GM21786 (cell line): ENCODE measurements at regions not wholly inside any gene's neighbourhood (a gene's known extent, or its start where the extent isn't known, plus 50 kb on each side); places are given as distances from the start of the nearest gene placed in this dataset.

Experiments
- ATAC-seq: cut with Tn5 transposase; IDR thresholded peaks from one replicate; pipeline ENCODE4 v1.9.1; 2021; ENCODE audit not compliant: unreplicated experiment

DNA sequence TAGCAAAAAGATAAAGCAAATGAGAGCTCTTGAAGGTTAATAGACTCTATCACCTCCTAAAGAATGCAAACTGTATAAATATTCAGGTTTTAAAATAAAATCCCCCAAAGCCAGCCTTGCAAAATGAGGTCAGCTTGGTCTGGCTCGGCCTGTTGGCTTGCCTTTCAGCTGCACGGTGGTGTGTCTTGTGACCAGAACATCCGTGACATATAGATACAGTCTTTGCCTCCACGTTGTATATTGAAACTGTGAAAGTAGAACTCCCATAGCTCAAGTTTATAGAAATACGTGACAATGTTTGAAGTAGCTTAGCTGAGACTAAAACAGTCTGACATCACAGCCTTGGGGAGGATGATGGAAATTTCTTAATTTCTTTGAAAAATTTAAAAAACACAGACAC, 236.6 kb upstream of the MYOCD start:
- ATAC-seq = no peak

DNA sequence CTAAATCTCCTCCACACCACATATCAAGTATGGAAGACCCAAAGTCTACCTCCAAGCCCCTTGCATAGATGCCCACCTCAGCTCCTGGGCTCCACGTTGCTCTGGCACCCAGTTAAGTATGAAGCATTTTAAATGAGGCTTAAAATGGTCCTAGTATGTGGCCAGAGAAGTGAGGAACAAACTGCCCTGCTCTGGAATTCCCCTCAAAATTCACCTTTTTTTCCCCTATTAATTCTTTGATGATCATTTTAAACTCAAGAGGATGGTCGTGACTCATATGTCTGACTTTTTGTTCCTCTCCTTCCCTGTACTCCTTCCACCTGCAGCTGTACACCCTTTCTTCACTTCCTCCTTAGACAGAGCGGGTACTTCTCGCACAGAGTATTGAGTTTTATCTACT, 234.5 kb upstream of the MYOCD start:
- ATAC-seq = peak; percentile 86

GRCh38 chr17:12438212-12438611, 227.5 kb upstream of the MYOCD start:
- ATAC-seq = no peak

- ATAC-seq = no peak
Measured at GRCh38 chr17:12438813-12439586, 226.7 kb upstream of the MYOCD start.

DNA sequence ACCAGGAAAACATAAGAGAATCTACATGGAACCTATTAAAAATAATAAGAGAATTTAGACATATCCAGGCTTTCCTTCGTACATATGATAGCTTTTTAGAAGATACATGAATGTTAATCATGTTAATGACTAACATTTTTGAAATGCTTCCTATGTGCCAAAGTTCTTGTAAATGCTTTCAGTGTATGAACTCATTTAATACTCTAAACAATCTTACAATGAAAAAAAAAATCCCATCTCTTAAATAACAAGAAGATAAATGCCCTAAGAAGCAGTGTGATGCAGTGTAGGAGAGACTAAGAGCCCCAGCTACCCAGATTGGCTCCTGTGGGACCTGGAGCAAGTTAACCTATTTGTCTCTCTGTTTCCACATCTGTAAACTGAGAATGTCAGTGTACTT, 220.4 kb upstream of the MYOCD start:
- ATAC-seq = no peak

GRCh38 chr17:12457493-12457892, 208.2 kb upstream of the MYOCD start:
- no peak for ATAC-seq

DNA sequence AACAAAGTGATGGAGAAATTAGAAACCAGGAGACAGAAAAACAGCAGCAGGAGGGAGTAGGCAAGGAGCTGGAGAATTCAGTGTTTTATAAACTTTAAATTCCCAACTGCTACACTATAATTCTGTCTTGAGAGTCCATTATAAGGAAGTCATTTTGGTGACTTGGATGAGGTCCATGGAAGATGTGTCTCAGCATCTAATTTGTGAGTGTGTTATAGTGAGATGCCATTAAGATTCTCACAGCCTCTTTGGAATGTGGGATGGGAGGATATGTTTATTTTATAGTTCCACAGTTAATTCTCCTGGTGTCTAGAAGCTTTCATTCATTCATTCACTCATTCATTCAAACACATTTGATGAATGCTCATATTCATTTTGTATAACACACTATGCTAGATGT, 206.0 kb upstream of the MYOCD start:
- no peak for ATAC-seq

GRCh38 chr17:12463102-12463501, 202.6 kb upstream of the MYOCD start:
- no peak for ATAC-seq

DNA sequence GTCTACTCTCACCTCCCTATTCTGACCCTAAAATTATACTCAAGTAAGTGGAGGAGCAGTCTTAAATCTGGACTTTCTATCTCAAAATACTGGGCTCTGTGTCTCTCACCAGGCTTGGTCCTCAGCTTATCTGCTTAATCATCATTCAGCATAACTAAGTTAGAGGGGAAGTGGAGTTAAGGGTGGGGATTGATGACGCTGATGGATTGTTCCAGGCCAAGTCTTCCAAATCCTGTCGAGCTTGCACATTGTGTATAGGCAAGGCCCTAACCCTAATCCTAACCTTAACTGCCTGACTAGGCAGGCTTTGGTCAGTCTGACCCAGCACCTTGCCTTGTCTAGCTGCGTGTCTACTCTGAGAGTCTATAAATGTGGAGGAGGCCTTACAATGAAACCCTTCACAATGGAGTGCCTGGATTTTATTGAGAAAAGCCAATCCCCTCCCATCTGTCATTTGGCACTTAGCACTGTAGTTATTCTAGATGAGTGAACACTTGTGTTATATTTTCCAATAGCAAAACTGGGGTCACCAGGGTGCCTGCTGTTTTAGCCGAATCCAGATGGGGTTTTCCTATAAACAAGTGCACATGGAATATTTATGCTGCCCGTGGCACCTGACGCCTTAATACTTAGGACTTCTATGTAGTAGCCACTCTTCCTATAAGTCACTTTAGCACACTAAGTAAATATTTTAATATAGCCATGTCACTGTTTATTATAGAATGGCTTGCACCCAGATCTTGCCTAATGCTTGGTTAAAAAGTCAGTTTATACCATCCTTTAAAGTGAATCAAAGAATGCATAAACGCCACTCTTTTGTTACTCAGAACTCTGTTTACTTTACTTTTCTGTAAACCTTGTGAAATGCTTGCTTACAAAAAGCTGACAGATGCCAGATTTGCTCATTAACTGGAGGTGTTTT, 193.2 kb upstream of the MYOCD start:
- no peak for ATAC-seq

GRCh38 chr17:12478311-12478710, 187.4 kb upstream of the MYOCD start:
- no peak for ATAC-seq

DNA sequence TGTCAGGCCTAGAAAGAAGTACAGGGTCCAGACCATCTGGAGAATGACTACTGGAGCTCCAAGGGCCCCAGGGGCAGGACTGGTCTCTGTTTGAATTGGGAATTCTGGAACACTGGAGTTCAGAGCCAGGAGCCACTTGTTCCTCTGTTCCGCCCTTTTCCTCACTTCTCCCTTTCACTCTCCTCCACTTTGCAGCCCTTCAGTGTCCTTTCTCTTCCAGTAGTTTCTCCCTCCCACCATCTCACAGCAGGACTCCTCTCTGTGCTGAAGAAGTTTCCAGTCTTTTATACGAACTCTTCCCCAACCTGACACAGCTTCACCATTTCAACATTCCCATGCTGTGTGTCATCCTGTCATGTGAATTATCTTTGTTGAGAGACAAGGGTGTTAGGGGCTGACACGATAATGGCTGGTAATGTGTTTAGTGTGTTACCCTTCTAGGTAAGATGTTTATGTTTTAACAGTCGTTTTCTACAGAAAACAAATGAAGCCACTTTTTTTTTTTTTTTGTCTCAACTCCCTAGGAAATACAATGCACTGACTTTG, 180.3 kb upstream of the MYOCD start:
- no peak for ATAC-seq

DNA sequence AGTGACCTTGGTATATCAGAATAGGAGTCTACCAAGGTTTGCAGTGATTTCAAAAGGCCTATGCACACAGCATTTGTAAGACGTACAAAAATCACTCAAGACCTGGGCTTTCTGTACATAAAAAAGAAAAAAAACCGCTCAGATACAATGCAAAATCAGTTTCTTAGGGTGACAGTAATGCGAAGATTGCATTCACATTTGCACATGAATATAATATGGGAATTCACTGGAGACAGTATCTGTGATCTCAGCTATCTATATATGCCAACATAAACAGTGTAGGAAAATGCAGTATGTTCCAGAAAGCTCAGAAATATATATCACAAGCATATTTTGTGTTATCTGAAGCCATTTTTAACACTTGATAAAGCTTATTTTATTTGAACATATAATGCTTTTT, 176.4 kb upstream of the MYOCD start:
- no peak for ATAC-seq

GRCh38 chr17:12492450-12492849, 173.2 kb upstream of the MYOCD start:
- no peak for ATAC-seq

DNA sequence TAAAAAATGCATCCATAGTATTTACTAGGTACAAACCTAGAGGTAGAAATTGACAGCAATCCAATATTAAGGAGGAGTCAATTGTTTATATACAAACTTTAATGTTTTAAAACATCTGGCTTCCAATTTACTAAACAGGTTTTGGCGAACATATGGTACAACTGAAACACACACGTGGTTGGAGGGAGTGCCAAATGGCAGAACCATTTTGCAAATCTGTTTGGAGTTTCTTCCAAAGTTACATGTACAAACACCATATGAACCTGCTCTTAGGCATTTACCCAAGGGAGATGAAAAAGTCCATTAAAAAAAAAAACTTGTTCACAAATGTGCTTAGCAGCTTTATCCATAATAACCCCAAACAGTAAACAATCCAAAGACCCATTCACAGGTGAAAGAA, 159.8 kb upstream of the MYOCD start:
- ATAC-seq = no peak

GRCh38 chr17:12507026-12507595, 158.6 kb upstream of the MYOCD start:
- no peak for ATAC-seq

DNA sequence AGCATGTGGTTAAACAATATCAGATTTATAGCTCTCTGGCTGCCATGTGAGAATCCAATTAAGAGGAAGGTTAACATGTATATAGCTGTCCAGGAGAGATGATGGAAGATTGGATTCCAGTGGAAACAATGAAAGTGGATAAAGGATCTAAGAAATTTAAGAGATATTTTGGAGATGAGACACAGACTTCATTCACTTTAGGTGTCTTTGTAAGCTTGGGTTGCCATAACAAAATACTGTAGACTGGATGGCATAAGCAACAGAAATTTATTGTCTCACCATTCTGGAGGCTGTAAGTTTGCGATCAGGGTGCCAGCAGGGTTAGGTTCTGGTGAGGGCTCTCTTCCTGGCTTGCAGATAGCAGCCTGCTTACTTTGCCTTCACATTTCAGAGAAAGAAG, 155.9 kb upstream of the MYOCD start:
- ATAC-seq = no peak

DNA sequence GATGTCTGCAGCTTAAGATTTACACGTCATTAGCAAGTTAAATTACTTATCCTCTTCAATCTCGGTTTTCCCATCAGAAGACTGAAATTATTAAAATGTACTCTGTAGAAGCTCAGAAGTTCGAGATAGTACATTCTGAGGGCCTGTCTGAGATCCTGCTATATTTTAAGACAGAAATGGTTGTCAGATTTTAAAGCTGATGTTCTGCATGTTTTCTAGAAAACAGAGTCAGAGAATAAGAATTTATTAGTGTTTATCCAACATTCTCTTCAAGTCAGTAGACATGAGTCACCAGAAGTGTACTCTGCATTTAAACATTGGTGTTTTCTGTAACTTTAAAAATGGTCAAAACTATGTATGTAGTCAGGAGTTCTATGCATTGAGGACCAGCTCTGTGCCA, 155.2 kb upstream of the MYOCD start:
- no peak for ATAC-seq

DNA sequence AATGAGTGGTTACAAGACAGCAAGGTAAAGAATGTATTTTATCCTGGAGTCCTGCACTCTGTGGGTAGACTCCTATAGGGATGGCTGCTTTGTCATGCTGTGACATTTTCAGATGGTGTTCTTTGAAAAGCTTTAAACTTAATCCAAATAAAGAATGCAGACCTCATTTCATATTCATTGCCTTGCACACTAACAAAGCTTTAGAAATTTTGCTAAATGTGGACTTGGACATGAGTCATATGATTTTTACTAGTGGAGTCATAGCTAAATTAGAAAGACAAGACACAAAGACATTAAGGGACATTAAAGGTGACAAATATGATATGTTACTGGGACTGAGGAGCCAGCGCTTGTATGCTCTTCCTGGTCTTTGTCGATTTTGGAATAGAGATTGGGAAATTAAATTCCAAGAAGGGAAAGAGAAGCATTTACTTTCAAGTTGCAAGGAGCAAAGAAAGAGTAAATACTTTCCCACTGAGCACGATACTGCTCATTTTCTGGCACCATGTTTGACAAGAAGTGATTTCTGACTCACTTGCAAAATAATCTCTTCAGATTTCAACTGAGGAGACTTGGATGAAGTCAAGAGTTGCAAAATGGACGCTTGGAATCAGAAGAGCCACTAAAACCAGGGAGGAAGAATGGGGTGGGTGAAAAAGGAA, 152.9 kb upstream of the MYOCD start:
- no peak for ATAC-seq

DNA sequence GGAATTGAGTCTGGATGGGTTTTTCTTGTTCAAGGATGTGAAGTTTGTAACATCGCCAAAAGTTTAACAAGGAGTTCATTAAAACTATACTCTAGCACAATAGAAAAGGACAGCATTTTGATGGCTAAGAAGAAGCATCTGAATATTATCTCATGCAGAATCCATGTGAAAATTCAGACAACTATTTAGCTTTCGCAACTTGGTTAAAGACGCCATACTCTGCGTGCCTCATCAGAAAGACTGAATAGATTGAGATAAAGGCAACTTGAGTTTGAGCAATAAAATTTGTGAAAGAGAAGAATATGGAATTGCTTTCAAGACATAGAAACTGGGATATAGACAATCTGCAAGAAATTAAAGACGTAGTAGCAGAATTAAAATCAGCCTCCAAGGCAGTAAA, 151.1 kb upstream of the MYOCD start:
- ATAC-seq = no peak

- ATAC-seq = no peak
Measured at GRCh38 chr17:12519956-12520594, 145.6 kb upstream of the MYOCD start.

GRCh38 chr17:12521416-12521815, 144.3 kb upstream of the MYOCD start:
- no peak for ATAC-seq
